CD14-positive monocyte (primary cell): ENCODE measurements at regions not wholly inside any gene's neighbourhood (a gene's known extent, or its start where the extent isn't known, plus 50 kb on each side); places are given as distances from the start of the nearest gene placed in this dataset.

Experiments
- DNase-seq, 3 donors: peaks; one replicate each; pipeline ENCODE4 v3.0.0-alpha.2; 2011 to 2022
- H2AFZ ChIP-seq: 2 replicates; pipeline ENCODE4 v1.6.0; 2012; ENCODE audit warnings: mild to moderate bottlenecking, low read depth, low read length, inconsistent platforms; ENCODE audit not compliant: insufficient read depth, poor library complexity, severe bottlenecking
- H3K27ac ChIP-seq, 2 donors: 1 replicate in 1 of 2; 2 replicates in 1 of 2; pipeline ENCODE4 v1.5.1; 2012 to 2013; ENCODE audit warnings: low read length in 2 of 2, control low read depth in 1 of 2, inconsistent platforms in 1 of 2, low read depth in 1 of 2, mild to moderate bottlenecking in 1 of 2
- H3K27me3 ChIP-seq, 2 donors: one replicate each; pipeline versions ENCODE4 v1.6.0 to v1.6.1; 2011 to 2013; ENCODE audit warnings: low read length in 2 of 2; ENCODE audit not compliant: control insufficient read depth in 2 of 2, insufficient read depth in 2 of 2
- H3K36me3 ChIP-seq, 2 donors: replicated peaks in 1 of 2; 1 replicate in 1 of 2; 2 replicates in 1 of 2; pipeline versions ENCODE4 v1.5.1 to v1.6.1; 2012 to 2013; ENCODE audit warnings: low read length in 2 of 2, control low read depth in 1 of 2, inconsistent platforms in 1 of 2, mild to moderate bottlenecking in 1 of 2; ENCODE audit not compliant: insufficient read depth in 2 of 2, control insufficient read depth in 1 of 2
- H3K4me1 ChIP-seq, 2 donors: 1 replicate in 1 of 2; 2 replicates in 1 of 2; pipeline versions ENCODE4 v1.5.1 to v1.6.1; 2012 to 2013; ENCODE audit warnings: low read length in 2 of 2, control low read depth in 1 of 2, inconsistent platforms in 1 of 2, mild to moderate bottlenecking in 1 of 2, moderate library complexity in 1 of 2; ENCODE audit not compliant: insufficient read depth in 2 of 2, control insufficient read depth in 1 of 2
- H3K4me2 ChIP-seq: replicated peaks from 2 replicates; pipeline ENCODE3; 2012; ENCODE audit warnings: low read length, moderate library complexity, mild to moderate bottlenecking; ENCODE audit not compliant: poor library complexity, severe bottlenecking; ENCODE audit errors: extremely low read depth
- H3K4me3 ChIP-seq, 3 experiments: fragments of 200-600 bp in 1 of 3; sonication (generic) in 1 of 3; replicated peaks in 1 of 3; 1 replicate in 2 of 3; 2 replicates in 1 of 3; pipeline ENCODE4 v1.5.1; 2011 to 2013; ENCODE audit warnings: low read length in 3 of 3, mild to moderate bottlenecking in 3 of 3, control low read depth in 2 of 3, low read depth in 2 of 3, inconsistent platforms in 1 of 3, moderate library complexity in 1 of 3
- H3K79me2 ChIP-seq: 2 replicates; pipeline ENCODE4 v1.6.0; 2012; ENCODE audit warnings: mild to moderate bottlenecking, control low read depth, inconsistent platforms, low read length, moderate library complexity; ENCODE audit not compliant: insufficient read depth
- H3K9ac ChIP-seq: 2 replicates; pipeline ENCODE4 v1.6.0; 2017; ENCODE audit warnings: low read length, mild to moderate bottlenecking; ENCODE audit not compliant: insufficient read depth, poor library complexity, severe bottlenecking
- H3K9me3 ChIP-seq, 2 donors: replicated peaks in 1 of 2; 1 replicate in 1 of 2; 2 replicates in 1 of 2; pipeline versions ENCODE4 v1.5.1 to v1.6.1; 2012 to 2013; ENCODE audit warnings: low read length in 2 of 2, control low read depth in 1 of 2; ENCODE audit not compliant: control insufficient read depth in 1 of 2, insufficient read depth in 1 of 2
- H4K20me1 ChIP-seq: 2 replicates; pipeline ENCODE4 v1.6.0; 2012; ENCODE audit warnings: mild to moderate bottlenecking, low read length, control low read depth, moderate library complexity; ENCODE audit not compliant: insufficient read depth
- H3K27ac Mint-ChIP-seq, 7 donors: one replicate each; pipeline ENCODE4 v1.8.0; 2020; ENCODE audit warnings: mild to moderate bottlenecking in 7 of 7, mixed read lengths in 7 of 7, moderate library complexity in 6 of 7, inconsistent platforms in 2 of 7
- H3K27me3 Mint-ChIP-seq, 3 donors: one replicate each; pipeline ENCODE4 v1.8.0; 2021 to 2022; ENCODE audit warnings: low read depth in 3 of 3, mild to moderate bottlenecking in 3 of 3, mixed read lengths in 3 of 3, moderate library complexity in 3 of 3, inconsistent platforms in 1 of 3
- H3K36me3 Mint-ChIP-seq, 2 donors: one replicate each; pipeline ENCODE4 v1.8.0; 2020; ENCODE audit warnings: mixed read lengths in 2 of 2, inconsistent platforms in 1 of 2, mild to moderate bottlenecking in 1 of 2
- H3K4me1 Mint-ChIP-seq: one replicate; pipeline ENCODE4 v1.8.0; 2020; ENCODE audit warnings: mild to moderate bottlenecking, mixed read lengths
- H3K4me3 Mint-ChIP-seq, 2 donors: one replicate each; pipeline ENCODE4 v1.8.0; 2020; ENCODE audit warnings: mild to moderate bottlenecking in 2 of 2, mixed read lengths in 2 of 2, moderate library complexity in 1 of 2
- H3K9me3 Mint-ChIP-seq, 7 donors: one replicate each; pipeline ENCODE4 v1.8.0; 2020 to 2022; ENCODE audit warnings: mixed read lengths in 7 of 7, mild to moderate bottlenecking in 6 of 7, moderate library complexity in 6 of 7, inconsistent platforms in 2 of 7
- CTCF ChIP-seq: fragments of 200-600 bp; IDR thresholded peaks from one replicate; pipeline ENCODE4 v1.8.0; 2022; ENCODE audit warnings: antibody characterized with exemption, mild to moderate bottlenecking
- WGBS: methylation state at CpG from one replicate; pipeline ENCODE4 v1.1.5; 2013; ENCODE audit warnings: missing lambda C conversion rate; ENCODE audit not compliant: insufficient coverage; 5-methylcytosine and 5-hydroxymethylcytosine counted together
- intact Hi-C, 2 donors: fragments of 100-400 bp; cut with micrococcal nuclease; formaldehyde crosslinking; loops; one replicate each; pipeline versions ENCODE4 v1.15.0 to v1.15.1; 2023

DNA sequence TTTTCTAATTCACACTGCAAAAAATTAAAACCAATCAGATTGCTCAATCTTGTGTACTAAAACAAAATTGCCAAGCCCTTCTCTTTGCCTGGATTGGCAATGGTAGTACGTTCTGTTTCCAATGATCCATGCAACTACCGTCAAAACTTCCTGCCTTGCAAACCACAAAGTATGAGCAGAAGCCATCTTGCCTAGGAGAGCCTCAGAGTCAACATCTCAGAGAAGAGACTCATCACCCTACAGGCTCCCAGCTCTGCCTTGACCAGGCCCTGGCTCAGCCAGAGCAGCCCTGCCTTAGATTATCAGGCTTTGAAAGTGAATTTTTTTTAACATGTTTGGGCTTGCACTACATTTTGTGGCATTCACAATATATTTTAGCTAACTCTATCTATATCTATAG is 574.1 kb downstream of the SATB2 start:
- no peaks in the 10 kb centered on the region for H3K36me3 Mint-ChIP-seq
- intact Hi-C loops, result no loop called here
- H3K4me1 Mint-ChIP-seq, result no peaks in the 10 kb centered on the region
- Histone ChIP-seq H3K36me3 (no peaks in the 10 kb centered on the region), H3K4me3 (no peak overlapping the region), H3K27me3 (no peaks in the 10 kb centered on the region), H2AFZ (no peak overlapping the region), H3K79me2 (no peaks in the 10 kb centered on the region), H4K20me1 (no peaks in the 10 kb centered on the region), H3K9me3 (no peaks in the 10 kb centered on the region), H3K27ac (no peak overlapping the region), H3K4me1 (no peaks in the 10 kb centered on the region), H3K9ac (no peak overlapping the region), H3K4me2 (no peak overlapping the region)
- H3K4me3 Mint-ChIP-seq, result no peak overlapping the region
- H3K27me3 Mint-ChIP-seq, result no peaks in the 10 kb centered on the region
- WGBS, result 42% methylated on average over 2 of the region's 2 CpGs
- no peak for TF ChIP-seq CTCF
- H3K9me3 Mint-ChIP-seq, result no peaks in the 10 kb centered on the region
- no peak overlapping the region for H3K27ac Mint-ChIP-seq
- DNase-seq, result no peak

- H3K27me3 Mint-ChIP-seq, result peaks cover 0 to 2% (median 0%) of the 10 kb centered on the region in 3 donors
- H3K4me1 ChIP-seq, result no peaks in the 10 kb centered on the region
- no peak for TF ChIP-seq CTCF
Observed at GRCh38 chr2:198880986-198881385, 576.8 kb downstream of the SATB2 start.

More at GRCh38 chr2:198880986-198881385, 576.8 kb downstream of the SATB2 start:
- Histone ChIP-seq H4K20me1 (no peaks in the 10 kb centered on the region), H3K79me2 (no peaks in the 10 kb centered on the region), H3K27ac (no peak overlapping the region), H3K9ac (no peak overlapping the region), H3K9me3 (no peaks in the 10 kb centered on the region), H3K4me3 (no peak overlapping the region), H2AFZ (no peak overlapping the region), H3K27me3 (no peaks in the 10 kb centered on the region), H3K36me3 (no peaks in the 10 kb centered on the region), H3K4me2 (no peak overlapping the region)
- Mint-ChIP-seq H3K36me3 (no peaks in the 10 kb centered on the region), H3K4me1 (no peaks in the 10 kb centered on the region), H3K4me3 (no peak overlapping the region), H3K9me3 (no peaks in the 10 kb centered on the region), H3K27ac (no peak overlapping the region)
- DNase-seq, result no peak
- intact Hi-C loops, result no loop called here
